HG03159 (cell line): ENCODE measurements at regions not wholly inside any gene's neighbourhood (a gene's known extent, or its start where the extent isn't known, plus 50 kb on each side); places are given as distances from the start of the nearest gene placed in this dataset.
"Not testable (repeated sequence)": the region's sequence is repeated elsewhere in the genome, so short reads cannot be mapped to it uniquely, and the experiment has no call there.

Source experiments
- ATAC-seq: cut with Tn5 transposase; IDR thresholded peaks from one replicate; pipeline ENCODE4 v1.9.1; 2021; ENCODE audit warnings: mild to moderate bottlenecking, moderate library complexity; ENCODE audit not compliant: unreplicated experiment

GRCh38 chr12:14032191-14032590, 50.8 kb upstream of the GRIN2B start:
- ATAC-seq, result not testable (repeated sequence)

- no peak for ATAC-seq
Observed at GRCh38 chr12:14043776-14044175, 62.4 kb upstream of the GRIN2B start.

- no peak for ATAC-seq
Observed at GRCh38 chr12:14048941-14049545, 67.6 kb upstream of the GRIN2B start.

- ATAC-seq, result no peak
Observed at GRCh38 chr12:14057895-14058294, 76.5 kb upstream of the GRIN2B start.

- no peak for ATAC-seq
Observed at GRCh38 chr12:14058717-14059116, 77.3 kb upstream of the GRIN2B start.

- ATAC-seq, result no peak
Observed at GRCh38 chr12:14059548-14059947, 78.1 kb upstream of the GRIN2B start.

- no peak for ATAC-seq
Observed at GRCh38 chr12:14065616-14066015, 84.2 kb upstream of the GRIN2B start.

- ATAC-seq, result no peak
Observed at GRCh38 chr12:14066021-14066420, 84.6 kb upstream of the GRIN2B start.

GRCh38 chr12:14068961-14069360, 87.6 kb upstream of the GRIN2B start:
- ATAC-seq, result no peak

GRCh38 chr12:14071833-14072232, 90.4 kb upstream of the GRIN2B start:
- no peak for ATAC-seq

GRCh38 chr12:14072987-14073386, 91.6 kb upstream of the GRIN2B start:
- ATAC-seq, result no peak

- no peak for ATAC-seq
Observed at GRCh38 chr12:14075797-14076393, 94.5 kb upstream of the GRIN2B start.

- no peak for ATAC-seq
Observed at GRCh38 chr12:14076538-14076937, 95.1 kb upstream of the GRIN2B start.

- ATAC-seq, result no peak
Observed at GRCh38 chr12:14086838-14087237, 105.4 kb upstream of the GRIN2B start.

- ATAC-seq, result no peak
Observed at GRCh38 chr12:14099994-14100393, 118.6 kb upstream of the GRIN2B start.

- not testable (repeated sequence) for ATAC-seq
Observed at GRCh38 chr12:14101556-14101955, 120.2 kb upstream of the GRIN2B start.

- peak; percentile 99 for ATAC-seq
Observed at GRCh38 chr12:14111230-14111865, 129.9 kb upstream of the GRIN2B start.

- no peak for ATAC-seq
Observed at GRCh38 chr12:14113031-14113430, 131.6 kb upstream of the GRIN2B start.

GRCh38 chr12:14126692-14127091, 145.3 kb upstream of the GRIN2B start:
- no peak for ATAC-seq

GRCh38 chr12:14129611-14130195, 148.3 kb upstream of the GRIN2B start:
- no peak for ATAC-seq

GRCh38 chr12:14135996-14136395, 154.6 kb upstream of the GRIN2B start:
- no peak for ATAC-seq

- ATAC-seq, result no peak
Observed at GRCh38 chr12:14138495-14138894, 157.1 kb upstream of the GRIN2B start.
